DOHH2 (cell line): ENCODE measurements at regions not wholly inside any gene's neighbourhood (a gene's known extent, or its start where the extent isn't known, plus 50 kb on each side); places are given as distances from the start of the nearest gene placed in this dataset.

ENCODE experiments used
- H3F3A ChIP-seq: fragments of 200-600 bp; sonication (generic), shearing (Covaris generic); 2 replicates; pipeline ENCODE4 v1.6.0; 2016; ENCODE audit warnings: antibody characterized with exemption, mild to moderate bottlenecking; ENCODE audit not compliant: control insufficient read depth, insufficient read depth
- H3K27ac ChIP-seq: fragments of 200-600 bp; sonication (generic); 2 replicates; pipeline ENCODE4 v1.5.1; 2014; ENCODE audit warnings: low read depth, mild to moderate bottlenecking, low read length, moderate library complexity
- H3K27me3 ChIP-seq: fragments of 200-600 bp; sonication (generic); 2 replicates; pipeline ENCODE4 v1.6.1; 2014; ENCODE audit warnings: mild to moderate bottlenecking, low read length, mixed read lengths; ENCODE audit not compliant: control insufficient read depth
- H3K36me3 ChIP-seq: fragments of 200-600 bp; sonication (generic); 2 replicates; pipeline ENCODE4 v1.6.1; 2014; ENCODE audit warnings: mild to moderate bottlenecking, low read length, moderate library complexity, mixed read lengths; ENCODE audit not compliant: control insufficient read depth
- H3K4me1 ChIP-seq: fragments of 200-600 bp; sonication (generic); 2 replicates; pipeline ENCODE4 v1.6.1; 2014; ENCODE audit warnings: mild to moderate bottlenecking, low read length, mixed read lengths; ENCODE audit not compliant: control insufficient read depth
- H3K4me2 ChIP-seq: fragments of 200-600 bp; sonication (generic); 2 replicates; pipeline ENCODE4 v1.6.0; 2014; ENCODE audit warnings: mild to moderate bottlenecking, low read length, moderate library complexity
- H3K4me3 ChIP-seq: fragments of 200-600 bp; sonication (generic); 2 replicates; pipeline ENCODE4 v1.5.1; 2014; ENCODE audit warnings: mild to moderate bottlenecking, low read length, mixed read lengths
- H3K79me2 ChIP-seq: fragments of 200-600 bp; sonication (generic); 2 replicates; pipeline ENCODE4 v1.6.1; 2014; ENCODE audit warnings: mild to moderate bottlenecking, low read length, mixed read lengths; ENCODE audit not compliant: control insufficient read depth
- H3K9me2 ChIP-seq: fragments of 200-600 bp; sonication (generic); replicated peaks from 2 replicates; pipeline ENCODE4 v1.6.1; 2014; ENCODE audit warnings: mild to moderate bottlenecking, low read length, mixed read lengths; ENCODE audit not compliant: control insufficient read depth
- H3K9me3 ChIP-seq: fragments of 200-600 bp; sonication (generic); 2 replicates; pipeline ENCODE4 v1.6.1; 2014; ENCODE audit warnings: antibody characterized with exemption, low read length, mixed read lengths; ENCODE audit not compliant: control insufficient read depth, insufficient read depth
- H4K20me1 ChIP-seq: fragments of 200-600 bp; sonication (generic); 2 replicates; pipeline ENCODE4 v1.6.0; 2014; ENCODE audit warnings: low read depth, mild to moderate bottlenecking, antibody characterized with exemption, low read length, moderate library complexity; ENCODE audit not compliant: control insufficient read depth, insufficient read depth
- CTCF ChIP-seq: fragments of 200-600 bp; sonication (generic); IDR thresholded peaks from one replicate; pipeline ENCODE4 v1.5.1; 2014; ENCODE audit warnings: antibody characterized with exemption, mild to moderate bottlenecking, low read depth, low read length; ENCODE audit not compliant: poor library complexity, severe bottlenecking
- EZH2phosphoT487 ChIP-seq: fragments of 200-600 bp; sonication (generic); IDR thresholded peaks from 2 replicates; pipeline ENCODE4 v1.6.1; 2017; ENCODE audit warnings: borderline replicate concordance, mild to moderate bottlenecking, antibody characterized with exemption, low read length, moderate library complexity, mixed read lengths

DNA sequence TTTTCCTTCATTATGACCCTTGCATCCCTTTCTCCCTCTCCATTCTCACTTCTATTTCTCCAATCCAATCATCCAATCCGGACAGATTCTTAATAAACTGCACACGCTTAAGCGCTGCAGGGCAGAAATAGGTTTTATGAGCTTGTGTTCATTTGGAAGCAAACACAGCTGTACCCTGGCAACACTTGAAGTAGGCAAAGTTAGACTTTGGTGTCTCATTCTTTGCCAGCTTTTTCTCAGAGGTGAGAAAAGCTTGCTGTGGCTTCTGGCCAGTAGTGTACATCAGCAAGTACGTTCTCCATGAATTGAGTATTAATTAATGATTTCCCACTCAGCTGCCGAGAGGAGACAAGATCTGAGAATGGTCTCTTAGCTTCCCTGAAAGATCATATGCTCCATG, 88.5 kb downstream of the FBXO4 start:
- H3K27ac ChIP-seq: no peak overlapping the region
- no peaks in the 10 kb centered on the region for H4K20me1 ChIP-seq
- H3K27me3 ChIP-seq: no peaks in the 10 kb centered on the region
- no peaks in the 10 kb centered on the region for H3K36me3 ChIP-seq
- H3K9me2 ChIP-seq: no peaks in the 10 kb centered on the region
- no peak overlapping the region for H3K4me3 ChIP-seq
- TF ChIP-seq EZH2phosphoT487 (no peak), CTCF (no peak)
- H3K4me2 ChIP-seq: no peak overlapping the region
- no peaks in the 10 kb centered on the region for H3K9me3 ChIP-seq
- H3K4me1 ChIP-seq: no peaks in the 10 kb centered on the region
- no peaks in the 10 kb centered on the region for H3K79me2 ChIP-seq
- H3F3A ChIP-seq: no peaks in the 10 kb centered on the region

GRCh38 chr5:42015254-42015653, 90.2 kb downstream of the FBXO4 start:
- H3K4me3 ChIP-seq: no peak overlapping the region
- no peak for TF ChIP-seq CTCF
- no peak for TF ChIP-seq EZH2phosphoT487
- no peaks in the 10 kb centered on the region for H3K27me3 ChIP-seq
- H3K36me3 ChIP-seq: no peaks in the 10 kb centered on the region
- H3F3A ChIP-seq: no peaks in the 10 kb centered on the region
- no peak overlapping the region for H3K4me2 ChIP-seq
- no peaks in the 10 kb centered on the region for H3K9me3 ChIP-seq
- H3K79me2 ChIP-seq: no peaks in the 10 kb centered on the region
- H4K20me1 ChIP-seq: no peaks in the 10 kb centered on the region
- no peaks in the 10 kb centered on the region for H3K4me1 ChIP-seq
- no peak overlapping the region for H3K27ac ChIP-seq
- no peaks in the 10 kb centered on the region for H3K9me2 ChIP-seq

DNA sequence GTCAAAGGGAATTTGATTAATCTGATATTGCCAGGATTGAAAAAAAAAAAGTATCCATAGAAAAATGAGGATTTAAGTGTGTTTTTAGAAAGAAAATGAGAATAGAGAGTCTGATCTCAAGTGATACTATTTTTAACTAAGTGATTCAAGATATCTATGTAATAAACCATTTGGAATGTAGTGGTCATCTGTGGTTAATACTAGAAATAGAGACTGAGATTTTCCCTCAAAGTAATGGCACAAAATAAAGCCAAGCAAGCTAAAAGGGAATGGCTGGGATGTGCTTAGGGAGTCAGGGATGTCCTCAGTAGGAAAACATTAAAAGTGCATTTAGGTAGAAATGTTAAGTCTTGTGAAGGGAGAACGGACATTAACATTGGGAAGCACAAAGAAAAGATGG, 90.6 kb downstream of the FBXO4 start:
- TF ChIP-seq EZH2phosphoT487: no peak
- no peak for TF ChIP-seq CTCF
- Histone ChIP-seq H4K20me1 (no peaks in the 10 kb centered on the region), H3K4me3 (no peak overlapping the region), H3K36me3 (no peaks in the 10 kb centered on the region), H3K27ac (no peak overlapping the region), H3K79me2 (no peaks in the 10 kb centered on the region), H3K4me2 (no peak overlapping the region), H3K9me3 (no peaks in the 10 kb centered on the region), H3F3A (no peaks in the 10 kb centered on the region), H3K4me1 (no peaks in the 10 kb centered on the region), H3K9me2 (no peaks in the 10 kb centered on the region), H3K27me3 (no peaks in the 10 kb centered on the region)
